ENCODE measurements at regions not wholly inside any gene's neighbourhood (a gene's known extent, or its start where the extent isn't known, plus 50 kb on each side); places are given as distances from the start of the nearest gene placed in this dataset.

DNA sequence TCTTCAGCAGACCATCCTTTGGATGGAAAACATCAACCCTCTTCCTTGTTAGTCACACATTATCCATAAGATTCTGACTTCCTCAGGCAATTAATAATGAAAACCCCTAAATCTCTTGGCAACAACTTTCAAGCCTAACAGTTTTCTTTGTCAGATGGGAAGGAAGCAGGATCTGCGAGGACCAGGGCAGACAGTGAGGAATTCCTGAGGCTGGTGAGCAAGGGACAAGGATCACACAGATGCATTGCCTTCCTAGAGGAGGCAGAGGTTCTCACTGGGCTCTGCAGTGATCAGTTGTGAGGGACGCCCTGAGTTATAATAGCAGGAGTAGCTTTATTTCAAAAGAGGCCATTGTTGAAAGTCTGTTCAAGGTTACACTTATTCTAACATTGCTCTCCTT is 195.4 kb downstream of the SLIT2 start:
- Histone ChIP-seq H3K79me2 (ENCODE audit: insufficient read depth, low read length) (no peaks in the 10 kb centered on the region), H3K9me2 (replicated peaks; ENCODE audit: insufficient read depth, low read length) (no peaks in the 10 kb centered on the region), H3F3A (ENCODE audit: insufficient read depth) (no peaks in the 10 kb centered on the region), H3K9ac (ENCODE audit: low read length) (no peak overlapping the region), H3K4me2 (ENCODE audit: low read depth, low read length, poor library complexity, severe bottlenecking) (no peak overlapping the region), H4K20me1 (ENCODE audit: low read depth, low read length) (no peaks in the 10 kb centered on the region), H3K36me3 (ENCODE audit: low read length) (no peaks in the 10 kb centered on the region), H3K4me3 (ENCODE audit: insufficient read depth, low read length, poor library complexity, severe bottlenecking) (no peak overlapping the region), H3K27me3 (ENCODE audit: low read length) (no peaks in the 10 kb centered on the region), H3K27ac (ENCODE audit: low read depth, low read length) (no peak overlapping the region), H2AFZ (ENCODE audit: low read depth, low read length, severe bottlenecking) (no peak overlapping the region), H3K9me3 (ENCODE audit: insufficient read depth, low read length) (no peaks in the 10 kb centered on the region)
- no peak for TF ChIP-seq EZH2phosphoT487 (conservative IDR thresholded peaks at IDR 0.05; ENCODE audit: low read length)
- TF ChIP-seq, protein P1, sequence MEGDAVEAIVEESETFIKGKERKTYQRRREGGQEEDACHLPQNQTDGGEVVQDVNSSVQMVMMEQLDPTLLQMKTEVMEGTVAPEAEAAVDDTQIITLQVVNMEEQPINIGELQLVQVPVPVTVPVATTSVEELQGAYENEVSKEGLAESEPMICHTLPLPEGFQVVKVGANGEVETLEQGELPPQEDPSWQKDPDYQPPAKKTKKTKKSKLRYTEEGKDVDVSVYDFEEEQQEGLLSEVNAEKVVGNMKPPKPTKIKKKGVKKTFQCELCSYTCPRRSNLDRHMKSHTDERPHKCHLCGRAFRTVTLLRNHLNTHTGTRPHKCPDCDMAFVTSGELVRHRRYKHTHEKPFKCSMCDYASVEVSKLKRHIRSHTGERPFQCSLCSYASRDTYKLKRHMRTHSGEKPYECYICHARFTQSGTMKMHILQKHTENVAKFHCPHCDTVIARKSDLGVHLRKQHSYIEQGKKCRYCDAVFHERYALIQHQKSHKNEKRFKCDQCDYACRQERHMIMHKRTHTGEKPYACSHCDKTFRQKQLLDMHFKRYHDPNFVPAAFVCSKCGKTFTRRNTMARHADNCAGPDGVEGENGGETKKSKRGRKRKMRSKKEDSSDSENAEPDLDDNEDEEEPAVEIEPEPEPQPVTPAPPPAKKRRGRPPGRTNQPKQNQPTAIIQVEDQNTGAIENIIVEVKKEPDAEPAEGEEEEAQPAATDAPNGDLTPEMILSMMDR (IDR thresholded peaks at IDR 0.05; ENCODE audit: insufficient read depth, low read length, poor library complexity, severe bottlenecking): no peak

DNA sequence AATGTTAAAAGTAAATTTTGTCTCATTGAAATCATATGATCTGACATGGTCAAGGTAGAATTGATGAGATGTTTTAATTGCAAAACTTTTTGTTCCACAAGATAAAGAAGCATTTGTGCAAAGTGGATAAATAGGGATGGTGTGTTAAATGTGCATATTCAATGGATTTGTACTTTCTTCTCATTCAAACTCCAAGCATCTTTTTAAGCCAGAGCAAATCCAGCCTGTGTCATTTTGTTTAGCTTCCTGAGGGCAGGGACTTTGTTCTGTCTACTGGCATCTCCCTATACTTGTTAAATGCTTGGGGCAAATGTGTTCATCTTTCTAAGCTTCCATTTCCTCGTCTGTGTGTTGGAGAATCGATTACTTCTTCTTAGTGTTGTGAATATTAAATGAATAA is 200.3 kb downstream of the SLIT2 start:
- Histone ChIP-seq H3K79me2 (ENCODE audit: insufficient read depth, low read length) (no peaks in the 10 kb centered on the region), H3K36me3 (ENCODE audit: low read length) (no peaks in the 10 kb centered on the region), H3K9me3 (ENCODE audit: insufficient read depth, low read length) (no peaks in the 10 kb centered on the region), H3K9ac (ENCODE audit: low read length) (no peak overlapping the region), H3K4me2 (ENCODE audit: low read depth, low read length, poor library complexity, severe bottlenecking) (no peak overlapping the region), H3F3A (ENCODE audit: insufficient read depth) (no peaks in the 10 kb centered on the region), H3K9me2 (replicated peaks; ENCODE audit: insufficient read depth, low read length) (no peaks in the 10 kb centered on the region), H4K20me1 (ENCODE audit: low read depth, low read length) (no peaks in the 10 kb centered on the region), H3K27me3 (ENCODE audit: low read length) (no peaks in the 10 kb centered on the region), H2AFZ (ENCODE audit: low read depth, low read length, severe bottlenecking) (no peak overlapping the region), H3K27ac (ENCODE audit: low read depth, low read length) (no peak overlapping the region), H3K4me3 (ENCODE audit: insufficient read depth, low read length, poor library complexity, severe bottlenecking) (no peak overlapping the region)
- TF ChIP-seq EZH2phosphoT487 (conservative IDR thresholded peaks at IDR 0.05; ENCODE audit: low read length): no peak
- TF ChIP-seq, protein P1 (IDR thresholded peaks at IDR 0.05; ENCODE audit: insufficient read depth, low read length, poor library complexity, severe bottlenecking): no peak

DNA sequence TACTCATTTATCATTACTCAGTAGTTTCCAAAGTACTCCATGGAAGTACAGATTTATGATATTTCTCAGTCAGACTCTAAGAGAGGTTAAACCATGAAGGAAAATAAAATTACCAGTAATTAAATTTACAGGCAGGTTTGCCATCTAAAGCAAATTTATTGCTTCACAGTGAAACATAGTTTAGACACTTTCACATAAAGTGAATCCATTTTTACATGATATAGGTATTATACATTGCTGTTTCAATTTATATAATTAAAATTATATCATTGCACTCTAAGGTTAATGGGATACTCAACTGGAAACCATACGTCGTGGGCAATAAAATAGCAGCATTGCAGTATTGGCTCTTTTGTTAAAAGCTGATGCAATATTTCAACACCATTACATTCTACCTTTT is 202.8 kb downstream of the SLIT2 start:
- Histone ChIP-seq H3K4me2 (ENCODE audit: low read depth, low read length, poor library complexity, severe bottlenecking) (no peak overlapping the region), H3K9me3 (ENCODE audit: insufficient read depth, low read length) (no peaks in the 10 kb centered on the region), H2AFZ (ENCODE audit: low read depth, low read length, severe bottlenecking) (no peak overlapping the region), H3K79me2 (ENCODE audit: insufficient read depth, low read length) (no peaks in the 10 kb centered on the region), H3K9me2 (replicated peaks; ENCODE audit: insufficient read depth, low read length) (no peaks in the 10 kb centered on the region), H3K27me3 (ENCODE audit: low read length) (no peaks in the 10 kb centered on the region), H3F3A (ENCODE audit: insufficient read depth) (no peaks in the 10 kb centered on the region), H3K27ac (ENCODE audit: low read depth, low read length) (no peak overlapping the region), H4K20me1 (ENCODE audit: low read depth, low read length) (no peaks in the 10 kb centered on the region), H3K36me3 (ENCODE audit: low read length) (no peaks in the 10 kb centered on the region), H3K9ac (ENCODE audit: low read length) (no peak overlapping the region), H3K4me3 (ENCODE audit: insufficient read depth, low read length, poor library complexity, severe bottlenecking) (no peak overlapping the region)
- TF ChIP-seq, protein P1 (IDR thresholded peaks at IDR 0.05; ENCODE audit: insufficient read depth, low read length, poor library complexity, severe bottlenecking): no peak
- TF ChIP-seq EZH2phosphoT487 (conservative IDR thresholded peaks at IDR 0.05; ENCODE audit: low read length): no peak
